HG03378 (cell line): ENCODE measurements at regions not wholly inside any gene's neighbourhood (a gene's known extent, or its start where the extent isn't known, plus 50 kb on each side); places are given as distances from the start of the nearest gene placed in this dataset.

Source experiments
- ATAC-seq: cut with Tn5 transposase; IDR thresholded peaks from one replicate; pipeline ENCODE4 v1.9.1; 2021; ENCODE audit warnings: mild to moderate bottlenecking, moderate library complexity; ENCODE audit not compliant: unreplicated experiment

DNA sequence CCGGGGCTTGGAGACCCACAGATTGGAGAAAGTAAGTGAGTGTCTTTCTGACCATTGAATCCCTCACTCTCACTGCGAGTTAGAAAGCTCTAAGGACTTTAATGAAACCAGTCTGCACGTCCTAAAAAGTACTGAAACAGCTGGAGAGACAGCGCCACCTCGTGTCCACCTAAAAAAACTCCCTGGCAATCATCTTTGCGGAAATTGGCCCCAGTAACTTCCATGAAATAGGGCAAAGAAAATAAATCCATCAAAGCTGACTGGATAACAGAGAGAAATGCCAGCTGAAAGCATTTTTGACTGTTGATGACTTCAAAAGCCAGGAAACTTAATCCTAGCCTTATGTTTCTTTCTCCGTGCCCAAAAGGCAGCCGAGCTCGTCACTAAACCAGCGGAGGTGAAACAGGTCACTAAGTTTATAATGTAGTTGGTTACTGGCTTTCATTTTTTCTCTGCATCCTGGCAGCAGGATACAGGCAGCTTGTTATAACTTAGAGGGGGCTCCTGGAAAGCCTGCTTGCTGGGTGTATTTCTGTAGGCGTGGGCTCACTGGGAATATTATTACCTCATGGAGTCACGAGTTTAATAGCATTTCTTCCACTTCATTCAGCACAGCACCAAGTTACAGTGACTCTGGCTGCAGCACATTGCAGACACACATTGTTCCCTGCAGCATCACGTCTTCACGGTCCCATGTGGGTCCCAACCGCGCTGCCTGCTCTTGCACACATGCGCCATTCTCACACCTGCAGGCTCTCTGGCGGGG lies 266.5 kb downstream of the HRH4 start:
- no peak for ATAC-seq

DNA sequence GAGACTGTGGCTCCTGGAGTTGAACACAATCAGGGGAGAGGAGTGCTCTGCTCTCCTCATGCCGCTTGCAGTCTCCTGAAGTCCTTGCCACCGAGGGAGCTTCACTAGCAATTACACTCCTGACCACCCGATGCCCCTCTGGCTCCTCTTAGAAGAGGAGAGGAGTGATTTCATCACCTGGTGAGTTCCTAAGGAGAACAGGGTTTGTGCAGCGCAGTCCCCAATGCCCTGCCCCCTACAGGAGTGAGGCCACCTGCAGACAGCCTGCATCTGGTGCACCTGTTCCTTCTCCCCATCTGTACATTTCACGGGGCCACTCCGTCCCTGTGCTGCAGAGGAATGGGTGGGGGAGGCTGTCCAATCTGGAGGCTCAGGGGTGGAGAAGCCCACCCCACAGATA lies 267.2 kb downstream of the HRH4 start:
- no peak for ATAC-seq

DNA sequence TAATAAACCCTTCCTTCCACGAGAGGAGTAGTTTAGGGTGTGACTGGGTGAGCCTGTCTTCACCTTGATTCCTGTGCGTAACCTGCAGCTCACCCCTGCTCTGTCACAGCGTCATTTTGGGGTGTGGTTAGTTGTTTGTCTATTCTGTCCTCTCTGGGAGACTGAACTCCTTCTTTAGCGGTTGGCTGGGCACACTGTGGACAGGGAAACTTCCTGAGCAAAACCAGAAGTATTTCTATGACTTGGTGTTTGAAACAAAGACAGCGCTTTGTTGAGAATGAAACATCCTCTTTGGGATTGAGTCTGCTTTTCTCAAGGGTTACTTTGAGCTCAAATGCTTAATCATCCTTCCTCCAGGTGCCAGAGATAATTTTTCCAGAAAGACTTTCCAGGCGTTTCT lies 270.7 kb downstream of the HRH4 start:
- no peak for ATAC-seq

DNA sequence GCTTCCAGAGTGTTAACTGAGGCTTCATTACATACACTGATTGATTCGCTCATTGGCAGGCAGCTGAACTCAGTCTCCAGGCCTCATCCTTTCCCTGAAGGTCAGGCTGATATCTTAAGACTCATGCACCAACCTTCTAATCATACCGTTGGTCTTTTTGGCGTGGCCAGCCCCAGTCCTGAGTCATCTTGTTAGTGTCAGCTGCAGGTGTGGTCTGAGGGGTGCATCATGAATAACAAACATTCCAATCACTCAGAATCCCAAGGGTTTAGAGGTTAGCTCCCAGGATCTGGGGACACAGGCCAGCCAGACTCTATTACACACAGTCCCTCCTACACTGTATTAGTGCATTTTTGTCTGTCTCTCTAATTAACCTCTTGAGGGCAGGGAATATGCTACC lies 271.5 kb downstream of the HRH4 start:
- no peak for ATAC-seq

DNA sequence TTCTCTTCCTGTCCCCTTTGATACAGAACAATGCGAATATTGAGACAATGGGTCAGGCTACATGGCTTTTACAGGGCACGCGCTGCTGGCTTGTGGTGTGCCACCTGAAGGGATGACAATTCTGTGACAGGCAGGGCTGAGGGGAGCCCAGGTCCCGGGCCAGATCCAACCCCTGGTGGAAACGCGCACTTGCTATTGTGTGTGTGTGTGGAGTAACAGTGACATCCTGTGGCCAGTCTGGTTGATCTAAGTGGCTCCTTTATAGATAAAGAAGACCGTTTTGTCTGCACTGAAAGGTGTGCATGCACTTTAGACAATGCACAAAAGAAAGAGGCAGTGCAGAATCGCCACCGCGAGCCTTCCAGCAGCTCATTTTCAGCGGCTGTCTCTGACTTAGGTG lies 273.6 kb downstream of the HRH4 start:
- ATAC-seq: no peak

DNA sequence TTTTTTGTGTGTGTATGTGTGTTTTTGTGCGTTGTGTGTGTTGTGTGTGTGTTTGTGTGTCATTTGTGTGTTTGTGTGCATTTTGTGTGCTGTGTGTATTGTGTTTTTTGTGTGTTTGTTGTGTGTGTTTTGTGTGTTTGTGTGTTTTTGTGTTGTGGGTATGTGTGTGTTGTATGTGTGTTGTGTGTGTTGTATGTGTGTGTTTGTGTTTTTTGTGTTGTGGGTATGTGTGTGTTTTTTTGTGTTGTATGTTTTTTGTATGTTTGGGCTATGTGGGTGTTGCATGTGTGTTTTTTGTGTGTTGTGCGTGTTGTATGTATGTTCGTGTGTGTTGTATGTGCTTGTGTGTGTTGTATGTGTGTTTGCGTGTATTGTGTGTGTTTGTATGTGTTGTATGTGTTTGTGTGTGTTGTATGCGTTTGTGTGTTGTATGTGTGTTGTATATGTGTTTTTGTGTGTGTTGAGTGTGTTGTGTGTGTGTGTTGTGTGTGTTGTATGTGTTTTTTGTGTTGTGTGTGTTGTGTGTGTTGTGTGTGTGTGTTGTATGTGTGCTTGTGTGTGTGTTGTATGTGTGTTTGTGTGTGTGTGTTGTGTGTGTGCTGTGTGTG lies 275.3 kb downstream of the HRH4 start:
- no peak for ATAC-seq

DNA sequence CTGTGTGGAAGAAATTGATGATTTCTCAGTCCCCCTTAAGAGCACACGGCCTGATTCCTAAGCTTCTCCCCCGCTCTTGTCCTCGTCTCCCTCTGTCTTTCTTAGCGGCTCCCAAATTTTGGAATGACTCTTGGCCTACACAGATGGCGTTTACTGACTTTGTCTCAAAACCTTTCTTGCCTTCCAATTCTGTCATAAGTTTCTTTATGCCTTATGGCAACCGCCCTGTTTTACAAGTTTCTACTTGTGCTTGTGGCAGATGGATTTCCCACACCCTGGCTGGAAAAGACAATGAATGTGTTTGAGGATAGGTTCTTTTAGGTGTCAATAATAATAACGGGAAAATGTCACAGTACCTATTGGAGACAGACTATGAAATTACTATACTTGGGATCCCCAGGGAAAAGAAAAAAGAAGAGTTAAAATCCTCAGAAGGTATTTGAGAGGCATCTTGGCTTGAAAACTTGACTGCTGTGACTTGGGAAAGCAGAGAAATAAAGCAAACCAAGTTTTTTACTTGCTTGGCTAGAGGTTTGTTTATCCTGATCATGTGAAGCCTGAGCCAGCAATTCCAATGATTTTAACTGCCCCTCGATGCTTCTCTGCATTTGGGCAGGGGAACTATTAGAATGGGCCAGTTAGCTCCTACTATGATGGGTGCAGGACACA lies 276.4 kb downstream of the HRH4 start:
- ATAC-seq: no peak

DNA sequence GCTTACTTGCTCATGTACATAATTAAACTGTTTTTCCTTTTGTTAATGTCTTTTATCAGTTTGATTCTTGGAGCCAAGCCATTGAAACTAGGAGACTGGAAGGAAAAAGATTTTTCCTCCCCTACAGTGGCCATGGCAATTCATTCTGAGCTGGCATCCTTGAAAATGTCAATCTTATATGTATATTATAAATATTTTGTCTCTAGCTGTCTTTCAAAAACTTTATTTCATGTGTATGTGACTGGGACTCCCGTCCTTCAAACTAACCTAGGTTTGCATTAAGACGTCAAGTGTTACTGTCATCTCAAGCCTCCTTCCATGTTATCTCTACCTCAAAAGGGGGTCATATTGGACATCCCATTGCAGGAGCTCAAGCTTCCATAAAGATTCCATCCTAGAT lies 280.4 kb downstream of the HRH4 start:
- no peak for ATAC-seq

DNA sequence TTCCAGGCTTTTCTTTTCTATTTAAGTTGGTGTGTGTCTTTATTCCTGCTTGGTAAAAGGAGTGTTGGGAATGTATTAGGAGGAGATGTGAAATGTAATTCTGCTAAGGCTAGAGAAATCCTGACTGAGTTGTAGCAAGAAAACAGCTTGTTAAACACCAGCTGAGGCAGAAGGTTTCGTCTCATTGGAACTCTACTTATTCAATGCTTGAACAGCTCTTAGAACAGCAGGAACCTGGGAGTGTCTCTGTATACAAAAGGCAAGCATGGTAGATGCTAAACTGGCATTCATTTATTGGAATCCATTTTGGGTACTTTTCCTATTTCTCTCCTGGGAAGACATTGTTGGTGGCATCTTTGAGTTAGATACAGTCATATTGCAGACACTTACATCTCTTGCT lies 280.9 kb downstream of the HRH4 start:
- ATAC-seq: no peak

DNA sequence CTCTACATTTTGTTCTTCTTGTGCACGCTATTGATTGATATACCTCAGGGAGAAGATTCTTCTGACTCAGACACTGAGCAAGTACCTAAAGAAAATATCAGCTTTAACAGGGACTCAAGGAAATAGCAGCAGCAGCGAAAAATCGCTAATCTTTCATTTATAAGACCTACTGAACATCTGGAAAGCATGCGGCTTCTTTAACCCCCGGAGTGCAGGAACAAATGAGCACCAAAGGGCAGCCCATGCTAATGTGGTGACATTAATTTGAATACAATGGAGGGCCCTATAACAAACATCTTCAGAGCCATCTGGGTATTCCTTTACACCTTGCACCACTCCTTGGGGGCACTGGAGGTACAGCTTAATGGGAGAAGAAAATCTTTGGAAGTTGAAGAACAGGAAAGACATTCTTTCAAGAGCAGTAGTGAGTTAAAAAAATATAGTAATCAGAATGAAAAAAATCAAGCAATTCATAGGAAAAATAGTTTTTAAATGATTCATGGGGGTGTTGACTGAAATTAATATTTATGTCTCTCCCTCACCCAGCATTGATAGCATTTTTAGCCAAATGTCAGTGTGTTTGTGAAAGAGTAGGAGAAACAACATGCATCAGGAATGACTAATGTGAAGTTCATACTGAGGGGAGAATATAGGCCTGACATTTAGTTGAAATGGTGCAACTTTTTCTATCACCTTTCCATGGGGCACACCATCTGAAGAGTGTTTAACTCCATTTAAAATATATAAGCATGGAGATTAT lies 281.7 kb downstream of the HRH4 start:
- ATAC-seq: no peak

DNA sequence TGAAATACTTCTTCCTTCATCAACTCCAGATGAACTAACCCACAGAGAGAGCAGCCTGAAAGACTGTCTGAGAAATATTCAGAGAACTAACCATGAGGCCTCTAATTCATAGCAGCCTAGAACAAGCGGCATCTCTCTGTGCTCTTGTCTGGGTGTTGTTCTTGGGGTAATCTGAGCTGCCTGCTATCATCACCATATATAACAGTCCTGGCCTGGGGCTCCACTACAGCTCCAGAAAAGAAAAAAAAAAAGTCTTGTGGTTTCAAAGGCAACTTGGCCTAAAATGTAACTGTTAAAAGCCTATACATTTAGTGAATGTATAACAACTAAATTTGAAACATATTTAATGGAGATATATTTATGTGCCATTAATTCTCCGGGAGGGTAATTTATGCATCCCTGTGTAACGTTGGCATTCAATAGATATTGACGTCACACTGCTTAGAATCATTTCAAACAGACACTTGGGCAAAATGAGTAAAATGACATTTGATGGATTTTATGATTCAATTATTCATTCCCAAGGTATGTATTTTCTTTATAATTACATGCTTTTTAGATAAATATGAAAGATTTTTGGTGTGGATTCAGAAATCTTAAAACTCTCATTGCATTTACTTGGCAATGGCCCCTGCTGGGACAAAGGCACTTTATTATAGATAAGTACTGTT lies 294.3 kb downstream of the HRH4 start:
- ATAC-seq: no peak

DNA sequence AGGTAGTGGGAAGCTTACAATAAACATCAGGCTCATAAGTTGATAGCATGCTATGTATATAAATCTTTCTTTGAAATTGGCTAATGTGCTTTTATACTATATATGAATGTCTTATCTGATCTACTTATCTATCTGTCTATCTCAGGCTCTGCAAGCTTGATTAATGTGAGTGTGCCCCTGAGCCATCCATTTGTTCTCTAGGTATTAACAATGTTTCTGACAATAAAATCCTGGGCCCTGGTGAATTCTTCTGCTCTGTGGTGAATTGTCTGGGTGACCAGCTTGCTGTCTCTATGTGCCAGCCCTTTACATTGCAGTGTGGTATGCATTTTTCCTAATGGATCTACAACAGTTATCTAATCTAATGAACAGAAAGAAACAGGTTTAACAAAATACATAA lies 295.9 kb downstream of the HRH4 start:
- ATAC-seq: no peak

DNA sequence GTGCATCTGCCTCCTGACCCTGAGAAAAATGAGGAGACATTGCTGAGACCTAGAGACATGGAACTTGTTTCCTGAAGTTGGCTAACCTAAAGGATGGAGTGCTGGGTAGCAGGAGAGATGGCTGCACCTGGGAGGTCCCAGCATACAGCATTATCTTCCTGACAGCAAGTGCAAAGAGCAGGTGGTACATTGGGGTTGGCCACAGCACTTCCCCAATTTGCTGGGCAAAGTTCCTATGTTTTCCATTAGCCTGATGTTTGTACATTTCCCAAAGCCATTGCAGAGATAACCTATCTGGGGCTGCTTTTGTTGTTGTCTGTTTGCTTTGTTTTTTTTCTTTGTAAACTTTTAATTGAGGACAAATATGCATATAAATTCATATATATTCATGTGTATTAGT lies 296.7 kb downstream of the HRH4 start:
- no peak for ATAC-seq

DNA sequence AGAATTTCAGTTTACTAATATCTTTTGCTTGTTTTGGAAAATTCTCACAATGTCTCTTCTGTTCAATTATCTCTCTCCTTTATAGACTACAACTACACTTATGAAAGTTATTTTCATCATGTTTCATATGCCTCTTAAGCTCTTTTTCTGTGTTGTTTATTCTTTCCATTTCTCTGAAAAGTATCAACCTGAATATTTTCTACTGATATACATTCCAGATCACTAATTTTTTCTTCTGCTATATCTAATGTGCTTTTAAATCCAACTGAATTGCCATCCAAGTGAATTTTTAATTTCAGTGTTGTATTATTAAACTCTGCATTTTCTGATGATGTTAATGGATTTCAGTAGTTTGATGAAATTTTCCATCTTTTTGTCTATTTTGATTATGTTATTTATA lies 301.3 kb downstream of the HRH4 start:
- ATAC-seq: no peak

DNA sequence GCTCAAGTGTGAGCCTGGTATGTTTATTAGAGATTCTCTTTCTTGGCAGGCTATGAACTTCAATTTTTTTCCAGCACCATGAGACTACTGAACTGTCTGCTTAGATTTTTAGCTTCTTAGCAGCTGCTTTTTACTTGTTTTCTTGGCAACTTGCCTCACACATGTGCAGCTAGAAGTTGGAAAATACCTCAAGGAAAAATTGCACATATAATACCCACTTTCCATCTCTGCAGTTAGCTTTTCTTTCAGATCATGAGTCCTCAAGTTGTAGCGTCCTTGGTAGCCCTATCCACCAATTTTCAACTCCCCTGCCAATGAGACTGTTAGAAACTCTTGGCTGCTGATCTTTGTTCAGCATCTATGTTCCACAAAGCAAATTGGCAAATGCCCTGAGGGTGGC lies 302.1 kb downstream of the HRH4 start:
- no peak for ATAC-seq

DNA sequence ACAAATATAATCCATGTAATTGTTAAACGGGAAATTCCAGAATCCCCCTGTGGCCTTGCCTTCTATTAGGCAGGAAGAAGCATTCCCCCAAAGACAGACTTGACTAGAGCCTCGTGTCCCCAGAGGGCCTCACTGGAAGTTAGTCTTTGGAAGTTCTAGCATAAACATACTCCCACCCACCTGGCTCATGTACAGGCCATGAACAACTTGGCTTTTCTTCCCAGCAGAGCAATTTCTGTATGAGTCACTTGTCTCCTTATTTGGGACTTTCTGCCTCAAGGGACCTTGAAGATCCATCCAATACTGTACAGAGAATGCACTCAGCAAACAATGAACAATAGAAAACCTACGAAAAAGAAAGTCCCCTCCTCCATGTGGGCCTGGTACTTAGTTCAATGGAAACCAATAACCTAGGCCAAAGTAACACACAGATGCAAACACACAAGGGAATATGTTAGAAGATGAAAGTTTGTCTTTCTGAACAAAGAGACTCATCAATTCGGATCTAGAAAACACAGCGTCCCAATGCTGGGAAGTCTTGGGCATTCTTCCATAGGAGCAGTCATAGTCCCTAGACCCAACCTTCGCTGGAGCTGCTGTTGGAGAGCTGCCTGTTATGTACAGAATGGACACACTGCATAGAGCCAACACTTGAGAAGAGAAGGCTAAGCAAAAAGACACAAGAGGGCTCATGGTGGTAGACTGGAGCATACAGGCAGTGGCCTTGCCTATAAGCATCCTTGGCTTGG lies 303.5 kb downstream of the HRH4 start:
- no peak for ATAC-seq

DNA sequence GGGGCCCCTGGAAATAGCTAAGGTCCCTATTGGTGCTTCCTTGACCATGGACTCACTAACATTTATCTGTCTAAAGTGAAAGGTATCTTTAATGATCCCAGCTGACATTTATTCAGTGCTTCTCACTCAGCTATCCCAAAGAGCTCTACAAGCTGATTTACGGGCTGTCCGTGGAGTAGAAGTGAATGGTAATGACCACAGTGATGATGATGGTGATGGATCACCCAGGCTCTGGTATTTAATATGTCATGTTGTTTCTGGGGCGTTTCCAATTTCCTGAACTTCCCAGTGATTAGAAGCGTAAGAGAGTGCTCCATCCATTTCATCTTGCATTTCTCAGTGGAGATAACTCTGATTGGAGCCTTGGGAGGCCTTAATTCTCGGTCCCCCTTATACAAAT lies 304.3 kb downstream of the HRH4 start:
- no peak for ATAC-seq

DNA sequence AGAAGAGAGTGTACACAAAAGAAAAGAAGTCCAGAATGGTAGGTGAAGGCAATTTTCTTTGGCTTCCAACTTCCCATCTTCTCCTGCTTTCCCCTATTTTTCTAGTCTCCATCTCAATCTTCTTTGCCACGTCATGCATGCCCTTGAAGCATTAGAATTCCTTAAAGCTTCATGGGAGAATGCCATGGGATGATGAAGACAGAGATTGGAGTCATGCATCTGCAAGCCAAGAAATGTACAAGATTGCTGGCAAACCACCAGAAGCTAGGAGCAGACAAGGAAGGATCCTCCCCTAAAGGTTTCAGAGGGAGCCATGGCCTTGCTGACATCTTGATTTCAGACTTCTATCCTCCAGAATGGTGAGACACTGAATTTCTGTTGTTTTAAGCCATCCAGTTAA lies 305.9 kb downstream of the HRH4 start:
- no peak for ATAC-seq

DNA sequence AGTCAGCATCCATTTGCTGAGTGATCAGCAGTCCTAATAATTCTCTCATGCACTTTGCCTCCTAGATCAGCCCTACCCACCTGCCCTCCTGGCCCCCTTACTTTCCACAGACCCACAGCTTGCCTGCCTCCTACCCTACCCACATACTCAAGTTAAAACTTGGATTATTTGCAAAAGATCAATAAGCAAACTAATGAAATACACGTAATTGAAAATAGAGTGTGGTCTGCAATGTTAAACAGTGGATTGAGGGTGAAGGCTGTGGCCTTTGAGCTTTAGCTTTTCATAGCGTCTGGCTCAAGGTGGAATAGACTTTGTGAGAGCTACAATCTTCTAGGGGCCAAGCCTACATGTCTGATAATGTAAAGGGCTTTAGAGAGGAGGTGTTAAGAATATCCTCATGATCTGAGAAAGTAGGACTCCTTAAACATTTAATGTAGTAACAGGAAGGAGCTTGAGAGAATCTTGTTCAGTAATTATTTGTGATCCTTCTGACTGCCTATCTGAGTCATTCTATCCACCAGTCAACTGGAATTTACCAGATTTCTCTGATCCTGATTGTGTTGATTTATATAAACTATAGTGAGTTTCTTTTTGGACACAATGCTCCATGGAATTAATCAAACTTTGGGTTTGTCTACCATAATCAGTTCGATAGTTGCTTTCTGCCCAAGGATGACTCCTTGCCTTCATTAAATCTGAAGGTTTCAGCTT lies 310.0 kb downstream of the HRH4 start:
- no peak for ATAC-seq

DNA sequence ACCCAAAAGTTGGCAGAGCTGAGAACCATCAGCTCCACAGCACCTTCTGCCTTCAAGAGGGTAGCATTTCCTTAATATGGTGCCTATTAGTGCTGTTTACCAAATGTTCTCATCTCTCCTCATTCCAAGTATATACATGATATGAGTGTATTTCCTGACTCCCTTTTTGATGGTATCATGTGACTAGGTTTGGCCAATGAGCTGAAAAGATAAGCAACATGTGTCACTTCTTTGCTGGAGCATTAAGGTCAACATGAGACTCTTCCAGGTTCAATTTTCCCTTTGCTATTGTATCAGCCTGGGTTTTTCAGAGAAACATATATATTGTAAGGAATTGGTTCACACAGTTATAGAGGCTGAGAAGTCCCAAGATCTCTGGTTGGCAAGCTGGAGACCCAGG lies 310.9 kb downstream of the HRH4 start:
- no peak for ATAC-seq
